VCaP (cell line): ENCODE measurements at regions not wholly inside any gene's neighbourhood (a gene's known extent, or its start where the extent isn't known, plus 50 kb on each side); places are given as distances from the start of the nearest gene placed in this dataset.

ENCODE experiments used
- H3K27ac ChIP-seq: fragments of 450-650 bp; 2 replicates; pipeline ENCODE4 v1.5.1; 2017
- CTCF ChIP-seq: fragments of 450-650 bp; conservative IDR thresholded peaks from 2 replicates; pipeline ENCODE4 v1.5.1; 2017; ENCODE audit warnings: mild to moderate bottlenecking, moderate library complexity

GRCh38 chr20:47931002-47931401, 145.7 kb upstream of the SULF2 start:
- TF ChIP-seq CTCF = no peak
- H3K27ac ChIP-seq = no peak overlapping the region

GRCh38 chr20:47929368-47930115, 144.3 kb upstream of the SULF2 start:
- no peak overlapping the region for H3K27ac ChIP-seq

GRCh38 chr20:47927944-47928343, 142.7 kb upstream of the SULF2 start:
- no peak for TF ChIP-seq CTCF
- no peak overlapping the region for H3K27ac ChIP-seq

More at GRCh38 chr20:47929368-47930115, 144.3 kb upstream of the SULF2 start:
- TF ChIP-seq CTCF = no peak

GRCh38 chr20:47927385-47927851, 142.1 kb upstream of the SULF2 start:
- TF ChIP-seq CTCF = no peak
- no peak overlapping the region for H3K27ac ChIP-seq

GRCh38 chr20:47926731-47927130, 141.4 kb upstream of the SULF2 start:
- no peak for TF ChIP-seq CTCF

GRCh38 chr20:47925593-47925992, 140.3 kb upstream of the SULF2 start:
- no peak overlapping the region for H3K27ac ChIP-seq
- TF ChIP-seq CTCF = no peak

More at GRCh38 chr20:47926731-47927130, 141.4 kb upstream of the SULF2 start:
- H3K27ac ChIP-seq = no peak overlapping the region

- TF ChIP-seq CTCF = no peak
These were observed 137.0 kb upstream of the SULF2 start for GRCh38 chr20:47922269-47922668.

GRCh38 chr20:47921829-47922228, 136.5 kb upstream of the SULF2 start:
- peak overlapping the region; percentile 41 for H3K27ac ChIP-seq

More at GRCh38 chr20:47922269-47922668, 137.0 kb upstream of the SULF2 start:
- peak overlapping the region; percentile 41; the same call in 1 of the 2 replicates for H3K27ac ChIP-seq
